ENCODE measurements at regions not wholly inside any gene's neighbourhood (a gene's known extent, or its start where the extent isn't known, plus 50 kb on each side); places are given as distances from the start of the nearest gene placed in this dataset.

- no peak for TF ChIP-seq MLLT1 (IDR thresholded peaks at IDR 0.05)
- TF ChIP-seq SUZ12 (IDR thresholded peaks at IDR 0.05; ENCODE audit: unreplicated experiment), result no peak
Measured at GRCh38 chr3:153330901-153331300, 168.9 kb downstream of the RAP2B start.

All from GM12878 (cell line).